BJ (cell line): ENCODE measurements at regions not wholly inside any gene's neighbourhood (a gene's known extent, or its start where the extent isn't known, plus 50 kb on each side); places are given as distances from the start of the nearest gene placed in this dataset.

Experiments used
- CTCF ChIA-PET: fragments of 350-600 bp; formaldehyde crosslinking; extraction: SDS; loops from one replicate; lab custom pipeline; 2021; ENCODE audit warnings: antibody characterized with exemption, inconsistent platforms; lab: Yijun Ruan, JAX
- POLR2A ChIA-PET: fragments of 300-600 bp; sonication (Branson Sonifier 250); formaldehyde crosslinking; extraction: SDS; loops from one replicate; lab custom pipeline; 2021; ENCODE audit warnings: antibody characterized with exemption; lab: Charles Lee
- DNase-seq: peaks from one replicate; pipeline ENCODE4 v3.0.0-alpha.2; 2011; ENCODE audit warnings: low read depth
- H3K27me3 ChIP-seq: 2 replicates; pipeline ENCODE4 v1.6.0; 2011; ENCODE audit warnings: low read length; ENCODE audit not compliant: control insufficient read depth, insufficient read depth
- H3K36me3 ChIP-seq: 2 replicates; pipeline ENCODE4 v1.5.1; 2011; ENCODE audit warnings: low read length; ENCODE audit not compliant: control insufficient read depth, insufficient read depth
- H3K4me3 ChIP-seq: 2 replicates; pipeline ENCODE4 v1.5.1; 2011; ENCODE audit warnings: low read depth, mild to moderate bottlenecking, control low read depth, low read length
- CTCF ChIP-seq: IDR thresholded peaks from 2 replicates; pipeline ENCODE4 v1.5.1; 2011; ENCODE audit warnings: low read depth, mild to moderate bottlenecking, control low read depth, inconsistent platforms, low read length, moderate library complexity; ENCODE audit not compliant: insufficient read depth

- Histone ChIP-seq H3K4me3 (no peak overlapping the region), H3K36me3 (no peaks in the 10 kb centered on the region), H3K27me3 (no peaks in the 10 kb centered on the region)
- no peak for TF ChIP-seq CTCF
- CTCF ChIA-PET, result interaction anchor here (0.6 to 6.2 kb wide), 12 partner anchors 8 to 398 kb away, joined by 3 to 61 read pairs (median 3); no protein-coding TSS in a partner anchor
- POLR2A ChIA-PET, result no interaction called here
- DNase-seq, result no peak
These were observed 112.8 kb upstream of the SLC35F3 start for GRCh38 chr1:233791721-233792120.

GRCh38 chr1:233794863-233795262, 109.6 kb upstream of the SLC35F3 start:
- Histone ChIP-seq H3K4me3 (no peak overlapping the region), H3K36me3 (no peaks in the 10 kb centered on the region), H3K27me3 (no peaks in the 10 kb centered on the region)
- no peak for TF ChIP-seq CTCF
- DNase-seq, result no peak
- ChIA-PET POLR2A (no interaction called here), CTCF (no interaction called here)

GRCh38 chr1:233796146-233796783, 108.2 kb upstream of the SLC35F3 start:
- Histone ChIP-seq H3K4me3 (no peak overlapping the region), H3K36me3 (no peaks in the 10 kb centered on the region), H3K27me3 (no peaks in the 10 kb centered on the region)
- POLR2A ChIA-PET, result no interaction called here
- DNase-seq, result no peak
- no peak for TF ChIP-seq CTCF
- CTCF ChIA-PET, result interaction anchor here (1.2 kb wide), 2 partner anchors 278 to 355 kb away, joined by 3 to 4 read pairs; no protein-coding TSS in a partner anchor

GRCh38 chr1:233802611-233803010, 101.9 kb upstream of the SLC35F3 start:
- no peak overlapping the region for H3K4me3 ChIP-seq
- no peak for DNase-seq
- POLR2A ChIA-PET, result no interaction called here
- no peaks in the 10 kb centered on the region for H3K36me3 ChIP-seq
- CTCF ChIA-PET, result no interaction called here
- TF ChIP-seq CTCF, result no peak
- H3K27me3 ChIP-seq, result no peaks in the 10 kb centered on the region

- TF ChIP-seq CTCF, result no peak
- CTCF ChIA-PET, result no interaction called here
- no peaks in the 10 kb centered on the region for H3K36me3 ChIP-seq
- no peak for DNase-seq
- no peak overlapping the region for H3K4me3 ChIP-seq
- no peaks in the 10 kb centered on the region for H3K27me3 ChIP-seq
- POLR2A ChIA-PET, result no interaction called here
These were observed 98.7 kb upstream of the SLC35F3 start for GRCh38 chr1:233805786-233806185.
